ENCODE measurements at regions not wholly inside any gene's neighbourhood (a gene's known extent, or its start where the extent isn't known, plus 50 kb on each side); places are given as distances from the start of the nearest gene placed in this dataset.

DNA sequence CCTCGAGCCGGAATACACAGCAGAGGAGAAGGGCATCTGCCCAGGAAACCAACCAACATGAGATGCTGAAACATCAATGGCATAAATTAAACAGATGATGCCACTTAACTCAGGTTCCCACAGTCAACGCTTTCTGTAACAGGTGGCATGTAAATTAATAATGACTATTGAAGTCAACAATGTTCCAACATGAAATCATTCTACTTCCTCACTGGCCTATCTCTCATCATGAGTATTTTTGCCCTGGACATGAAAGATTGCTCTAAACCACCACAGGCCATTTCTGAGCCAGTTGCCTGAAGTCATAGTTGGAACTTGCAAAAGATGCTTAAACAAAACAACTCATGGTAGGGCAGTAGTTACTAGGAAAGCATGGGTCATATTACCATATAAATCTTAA lies 397.9 kb upstream of the JARID2 start (continued):
- TF ChIP-seq, protein P1, sequence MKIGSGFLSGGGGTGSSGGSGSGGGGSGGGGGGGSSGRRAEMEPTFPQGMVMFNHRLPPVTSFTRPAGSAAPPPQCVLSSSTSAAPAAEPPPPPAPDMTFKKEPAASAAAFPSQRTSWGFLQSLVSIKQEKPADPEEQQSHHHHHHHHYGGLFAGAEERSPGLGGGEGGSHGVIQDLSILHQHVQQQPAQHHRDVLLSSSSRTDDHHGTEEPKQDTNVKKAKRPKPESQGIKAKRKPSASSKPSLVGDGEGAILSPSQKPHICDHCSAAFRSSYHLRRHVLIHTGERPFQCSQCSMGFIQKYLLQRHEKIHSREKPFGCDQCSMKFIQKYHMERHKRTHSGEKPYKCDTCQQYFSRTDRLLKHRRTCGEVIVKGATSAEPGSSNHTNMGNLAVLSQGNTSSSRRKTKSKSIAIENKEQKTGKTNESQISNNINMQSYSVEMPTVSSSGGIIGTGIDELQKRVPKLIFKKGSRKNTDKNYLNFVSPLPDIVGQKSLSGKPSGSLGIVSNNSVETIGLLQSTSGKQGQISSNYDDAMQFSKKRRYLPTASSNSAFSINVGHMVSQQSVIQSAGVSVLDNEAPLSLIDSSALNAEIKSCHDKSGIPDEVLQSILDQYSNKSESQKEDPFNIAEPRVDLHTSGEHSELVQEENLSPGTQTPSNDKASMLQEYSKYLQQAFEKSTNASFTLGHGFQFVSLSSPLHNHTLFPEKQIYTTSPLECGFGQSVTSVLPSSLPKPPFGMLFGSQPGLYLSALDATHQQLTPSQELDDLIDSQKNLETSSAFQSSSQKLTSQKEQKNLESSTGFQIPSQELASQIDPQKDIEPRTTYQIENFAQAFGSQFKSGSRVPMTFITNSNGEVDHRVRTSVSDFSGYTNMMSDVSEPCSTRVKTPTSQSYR (CRISPR knock-in tag; IDR thresholded peaks at IDR 0.05), result no peak
- TF ChIP-seq GABPB1 (CRISPR knock-in tag; IDR thresholded peaks at IDR 0.05), result no peak
- TF ChIP-seq ZNF263 (CRISPR knock-in tag; IDR thresholded peaks at IDR 0.05; ENCODE audit: low read depth), result no peak
- no peak for TF ChIP-seq SMAD4 (CRISPR knock-in tag; IDR thresholded peaks at IDR 0.05)
- TF ChIP-seq TP53 (CRISPR knock-in tag; IDR thresholded peaks at IDR 0.05), result no peak
- TF ChIP-seq CREM (CRISPR knock-in tag; IDR thresholded peaks at IDR 0.05), result no peak
- TF ChIP-seq, protein P2, sequence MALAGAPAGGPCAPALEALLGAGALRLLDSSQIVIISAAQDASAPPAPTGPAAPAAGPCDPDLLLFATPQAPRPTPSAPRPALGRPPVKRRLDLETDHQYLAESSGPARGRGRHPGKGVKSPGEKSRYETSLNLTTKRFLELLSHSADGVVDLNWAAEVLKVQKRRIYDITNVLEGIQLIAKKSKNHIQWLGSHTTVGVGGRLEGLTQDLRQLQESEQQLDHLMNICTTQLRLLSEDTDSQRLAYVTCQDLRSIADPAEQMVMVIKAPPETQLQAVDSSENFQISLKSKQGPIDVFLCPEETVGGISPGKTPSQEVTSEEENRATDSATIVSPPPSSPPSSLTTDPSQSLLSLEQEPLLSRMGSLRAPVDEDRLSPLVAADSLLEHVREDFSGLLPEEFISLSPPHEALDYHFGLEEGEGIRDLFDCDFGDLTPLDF (CRISPR knock-in tag; IDR thresholded peaks at IDR 0.05), result no peak
- TF ChIP-seq ZNF138 (CRISPR knock-in tag; conservative IDR thresholded peaks at IDR 0.05), result no peak
- no peak for TF ChIP-seq CBFB (CRISPR knock-in tag; IDR thresholded peaks at IDR 0.05; ENCODE audit: low read depth)
- no peak for TF ChIP-seq NFATC4 (CRISPR knock-in tag; IDR thresholded peaks at IDR 0.05)

DNA sequence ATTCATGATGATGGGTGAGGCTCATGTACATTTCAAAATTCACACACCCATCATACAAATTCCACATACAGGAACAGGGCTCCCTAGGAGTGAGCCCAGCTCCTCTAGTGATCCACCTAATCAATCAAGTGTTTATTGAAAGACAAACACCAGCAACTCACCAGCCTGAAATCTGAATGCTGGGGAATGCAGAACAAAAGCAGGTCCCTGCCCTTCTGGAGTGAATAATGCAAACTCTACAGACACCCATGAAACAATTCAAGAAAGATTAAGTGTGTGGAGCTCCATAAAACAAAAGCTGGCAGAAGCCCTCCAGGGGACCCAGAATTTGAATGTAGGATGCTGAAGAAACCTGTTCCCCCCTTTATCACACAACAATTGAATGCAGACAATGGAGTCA lies 396.7 kb upstream of the JARID2 start:
- ATAC-seq, result peak; percentile 58
- CTCF ChIA-PET, result interaction anchor here (0.6 kb wide), 1 partner anchor 356 kb away, joined by 3 read pairs; no protein-coding TSS in a partner anchor
- POLR2A ChIA-PET, result no interaction called here
- Mint-ChIP-seq H3K36me3 (no peaks in the 10 kb centered on the region), H3K4me1 (peaks cover 36% of the 10 kb centered on the region), H3K9me3 (0 out of 2 replicates have a peak, but pooled peaks cover 3% of the 10 kb centered on the region), H3K4me3 (no peak overlapping the region), H3K27ac (peak overlapping the region; percentile 56; the same call in 1 of the 2 replicates), H3K27me3 (ENCODE audit: low read depth) (no peaks in the 10 kb centered on the region)
- DNase-seq (ENCODE audit: low spot score), result no peak
- peak; percentile 21; the same call in 1 of the 2 replicates for TF ChIP-seq ZNF423 (CRISPR knock-in tag; IDR thresholded peaks at IDR 0.05)
- TF ChIP-seq ZNF396 (CRISPR knock-in tag; IDR thresholded peaks at IDR 0.05; ENCODE audit: borderline replicate concordance), result no peak
- no peak for TF ChIP-seq EMX1 (CRISPR knock-in tag; IDR thresholded peaks at IDR 0.05)
- TF ChIP-seq, protein P3, sequence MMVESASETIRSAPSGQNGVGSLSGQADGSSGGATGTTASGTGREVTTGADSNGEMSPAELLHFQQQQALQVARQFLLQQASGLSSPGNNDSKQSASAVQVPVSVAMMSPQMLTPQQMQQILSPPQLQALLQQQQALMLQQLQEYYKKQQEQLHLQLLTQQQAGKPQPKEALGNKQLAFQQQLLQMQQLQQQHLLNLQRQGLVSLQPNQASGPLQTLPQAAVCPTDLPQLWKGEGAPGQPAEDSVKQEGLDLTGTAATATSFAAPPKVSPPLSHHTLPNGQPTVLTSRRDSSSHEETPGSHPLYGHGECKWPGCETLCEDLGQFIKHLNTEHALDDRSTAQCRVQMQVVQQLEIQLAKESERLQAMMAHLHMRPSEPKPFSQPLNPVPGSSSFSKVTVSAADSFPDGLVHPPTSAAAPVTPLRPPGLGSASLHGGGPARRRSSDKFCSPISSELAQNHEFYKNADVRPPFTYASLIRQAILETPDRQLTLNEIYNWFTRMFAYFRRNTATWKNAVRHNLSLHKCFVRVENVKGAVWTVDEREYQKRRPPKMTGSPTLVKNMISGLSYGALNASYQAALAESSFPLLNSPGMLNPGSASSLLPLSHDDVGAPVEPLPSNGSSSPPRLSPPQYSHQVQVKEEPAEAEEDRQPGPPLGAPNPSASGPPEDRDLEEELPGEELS (CRISPR knock-in tag; IDR thresholded peaks at IDR 0.05), result no peak

DNA sequence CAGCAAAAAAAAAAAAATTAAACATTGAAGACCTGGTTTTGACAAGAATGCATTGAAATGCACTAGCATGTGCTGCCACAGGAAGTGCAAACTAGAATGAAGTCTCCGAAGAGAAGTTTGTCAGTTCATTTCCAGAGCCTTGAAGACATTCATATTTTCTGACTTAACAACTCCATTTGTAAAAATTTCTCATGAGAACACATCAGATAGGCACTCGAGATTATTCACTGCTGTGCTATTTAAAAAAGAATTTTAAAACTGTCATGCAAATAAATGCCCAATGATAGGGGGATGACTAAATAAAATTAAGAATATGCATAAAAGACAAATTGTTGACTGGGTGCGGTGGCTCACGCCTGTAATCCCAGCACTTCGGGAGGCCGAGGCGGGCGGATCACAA lies 394.6 kb upstream of the JARID2 start:
- ATAC-seq, result no peak
- POLR2A ChIA-PET, result interaction anchor here (0.7 kb wide), 1 partner anchor 321 kb away, joined by 3 read pairs; no protein-coding TSS in a partner anchor
- CTCF ChIA-PET, result no interaction called here
- TF ChIP-seq TCF7 (CRISPR knock-in tag; IDR thresholded peaks at IDR 0.05; ENCODE audit: low read depth) (no peak), OVOL2 (CRISPR knock-in tag; IDR thresholded peaks at IDR 0.05; ENCODE audit: borderline replicate concordance) (no peak), ZBTB21 (CRISPR knock-in tag; IDR thresholded peaks at IDR 0.05; ENCODE audit: borderline replicate concordance) (no peak), NFYB (CRISPR knock-in tag; conservative IDR thresholded peaks at IDR 0.05; ENCODE audit: low read depth) (no peak), ZNF671 (CRISPR knock-in tag; IDR thresholded peaks at IDR 0.05) (no peak), CBFB (CRISPR knock-in tag; IDR thresholded peaks at IDR 0.05; ENCODE audit: low read depth) (no peak)
- TF ChIP-seq, protein P4, sequence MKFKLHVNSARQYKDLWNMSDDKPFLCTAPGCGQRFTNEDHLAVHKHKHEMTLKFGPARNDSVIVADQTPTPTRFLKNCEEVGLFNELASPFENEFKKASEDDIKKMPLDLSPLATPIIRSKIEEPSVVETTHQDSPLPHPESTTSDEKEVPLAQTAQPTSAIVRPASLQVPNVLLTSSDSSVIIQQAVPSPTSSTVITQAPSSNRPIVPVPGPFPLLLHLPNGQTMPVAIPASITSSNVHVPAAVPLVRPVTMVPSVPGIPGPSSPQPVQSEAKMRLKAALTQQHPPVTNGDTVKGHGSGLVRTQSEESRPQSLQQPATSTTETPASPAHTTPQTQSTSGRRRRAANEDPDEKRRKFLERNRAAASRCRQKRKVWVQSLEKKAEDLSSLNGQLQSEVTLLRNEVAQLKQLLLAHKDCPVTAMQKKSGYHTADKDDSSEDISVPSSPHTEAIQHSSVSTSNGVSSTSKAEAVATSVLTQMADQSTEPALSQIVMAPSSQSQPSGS (CRISPR knock-in tag; IDR thresholded peaks at IDR 0.05; ENCODE audit: borderline replicate concordance, low read depth), result no peak
- TF ChIP-seq, protein P5, sequence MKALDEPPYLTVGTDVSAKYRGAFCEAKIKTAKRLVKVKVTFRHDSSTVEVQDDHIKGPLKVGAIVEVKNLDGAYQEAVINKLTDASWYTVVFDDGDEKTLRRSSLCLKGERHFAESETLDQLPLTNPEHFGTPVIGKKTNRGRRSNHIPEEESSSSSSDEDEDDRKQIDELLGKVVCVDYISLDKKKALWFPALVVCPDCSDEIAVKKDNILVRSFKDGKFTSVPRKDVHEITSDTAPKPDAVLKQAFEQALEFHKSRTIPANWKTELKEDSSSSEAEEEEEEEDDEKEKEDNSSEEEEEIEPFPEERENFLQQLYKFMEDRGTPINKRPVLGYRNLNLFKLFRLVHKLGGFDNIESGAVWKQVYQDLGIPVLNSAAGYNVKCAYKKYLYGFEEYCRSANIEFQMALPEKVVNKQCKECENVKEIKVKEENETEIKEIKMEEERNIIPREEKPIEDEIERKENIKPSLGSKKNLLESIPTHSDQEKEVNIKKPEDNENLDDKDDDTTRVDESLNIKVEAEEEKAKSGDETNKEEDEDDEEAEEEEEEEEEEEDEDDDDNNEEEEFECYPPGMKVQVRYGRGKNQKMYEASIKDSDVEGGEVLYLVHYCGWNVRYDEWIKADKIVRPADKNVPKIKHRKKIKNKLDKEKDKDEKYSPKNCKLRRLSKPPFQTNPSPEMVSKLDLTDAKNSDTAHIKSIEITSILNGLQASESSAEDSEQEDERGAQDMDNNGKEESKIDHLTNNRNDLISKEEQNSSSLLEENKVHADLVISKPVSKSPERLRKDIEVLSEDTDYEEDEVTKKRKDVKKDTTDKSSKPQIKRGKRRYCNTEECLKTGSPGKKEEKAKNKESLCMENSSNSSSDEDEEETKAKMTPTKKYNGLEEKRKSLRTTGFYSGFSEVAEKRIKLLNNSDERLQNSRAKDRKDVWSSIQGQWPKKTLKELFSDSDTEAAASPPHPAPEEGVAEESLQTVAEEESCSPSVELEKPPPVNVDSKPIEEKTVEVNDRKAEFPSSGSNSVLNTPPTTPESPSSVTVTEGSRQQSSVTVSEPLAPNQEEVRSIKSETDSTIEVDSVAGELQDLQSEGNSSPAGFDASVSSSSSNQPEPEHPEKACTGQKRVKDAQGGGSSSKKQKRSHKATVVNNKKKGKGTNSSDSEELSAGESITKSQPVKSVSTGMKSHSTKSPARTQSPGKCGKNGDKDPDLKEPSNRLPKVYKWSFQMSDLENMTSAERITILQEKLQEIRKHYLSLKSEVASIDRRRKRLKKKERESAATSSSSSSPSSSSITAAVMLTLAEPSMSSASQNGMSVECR (CRISPR knock-in tag; IDR thresholded peaks at IDR 0.05; ENCODE audit: borderline replicate concordance), result no peak
- TF ChIP-seq, protein P6, sequence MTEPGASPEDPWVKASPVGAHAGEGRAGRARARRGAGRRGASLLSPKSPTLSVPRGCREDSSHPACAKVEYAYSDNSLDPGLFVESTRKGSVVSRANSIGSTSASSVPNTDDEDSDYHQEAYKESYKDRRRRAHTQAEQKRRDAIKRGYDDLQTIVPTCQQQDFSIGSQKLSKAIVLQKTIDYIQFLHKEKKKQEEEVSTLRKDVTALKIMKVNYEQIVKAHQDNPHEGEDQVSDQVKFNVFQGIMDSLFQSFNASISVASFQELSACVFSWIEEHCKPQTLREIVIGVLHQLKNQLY (CRISPR knock-in tag; IDR thresholded peaks at IDR 0.05), result no peak

More for the DNA sequence above, 394.6 kb upstream of the JARID2 start:
- H3K27me3 Mint-ChIP-seq (ENCODE audit: low read depth), result no peaks in the 10 kb centered on the region
- no peak overlapping the region for H3K4me3 Mint-ChIP-seq
- DNase-seq (ENCODE audit: low spot score), result no peak
- no peaks in the 10 kb centered on the region for H3K36me3 Mint-ChIP-seq
- H3K27ac Mint-ChIP-seq, result no peak overlapping the region
- no peaks in the 10 kb centered on the region for H3K9me3 Mint-ChIP-seq
- H3K4me1 Mint-ChIP-seq, result peaks cover 49% of the 10 kb centered on the region
